Fibroblast of villous mesenchyme (primary cell): ENCODE measurements at regions not wholly inside any gene's neighbourhood (a gene's known extent, or its start where the extent isn't known, plus 50 kb on each side); places are given as distances from the start of the nearest gene placed in this dataset.

Experiments used
- DNase-seq: peaks from one replicate; pipeline ENCODE4 v3.0.0-alpha.2; 2010; ENCODE audit warnings: low read depth
- H3K4me3 ChIP-seq: 2 replicates; pipeline ENCODE4 v1.5.1; 2011; ENCODE audit warnings: low read depth, mild to moderate bottlenecking, low read length
- CTCF ChIP-seq: IDR thresholded peaks from 2 replicates; pipeline ENCODE4 v1.5.1; 2012; ENCODE audit warnings: low read depth, mild to moderate bottlenecking, low read length; ENCODE audit not compliant: insufficient read depth

GRCh38 chr1:50308878-50309277 lies 114.4 kb downstream of the DMRTA2 start:
- TF ChIP-seq CTCF = no peak
- no peak overlapping the region for H3K4me3 ChIP-seq
- peak; percentile 29 for DNase-seq

- no peak for DNase-seq
- no peak overlapping the region for H3K4me3 ChIP-seq
- TF ChIP-seq CTCF = no peak
These were observed 117.4 kb downstream of the DMRTA2 start for GRCh38 chr1:50305808-50306207.

GRCh38 chr1:50300297-50300696 lies 122.9 kb downstream of the DMRTA2 start:
- no peak for TF ChIP-seq CTCF
- no peak overlapping the region for H3K4me3 ChIP-seq

GRCh38 chr1:50295566-50295965 lies 127.7 kb downstream of the DMRTA2 start:
- H3K4me3 ChIP-seq = no peak overlapping the region
- no peak for DNase-seq
- TF ChIP-seq CTCF = no peak

More at GRCh38 chr1:50300297-50300696, 122.9 kb downstream of the DMRTA2 start:
- DNase-seq = no peak

GRCh38 chr1:50292276-50292675 lies 131.0 kb downstream of the DMRTA2 start:
- TF ChIP-seq CTCF = no peak

GRCh38 chr1:50289495-50289894 lies 133.7 kb downstream of the DMRTA2 start:
- DNase-seq = no peak
- TF ChIP-seq CTCF = no peak
- no peak overlapping the region for H3K4me3 ChIP-seq

More at GRCh38 chr1:50292276-50292675, 131.0 kb downstream of the DMRTA2 start:
- no peak overlapping the region for H3K4me3 ChIP-seq
- no peak for DNase-seq

- no peak for TF ChIP-seq CTCF
- DNase-seq = no peak
These were observed 137.2 kb downstream of the DMRTA2 start for GRCh38 chr1:50285994-50286393.

More at GRCh38 chr1:50285994-50286393, 137.2 kb downstream of the DMRTA2 start:
- H3K4me3 ChIP-seq = no peak overlapping the region
